Ovary (tissue), 7 donors: ENCODE measurements at regions not wholly inside any gene's neighbourhood (a gene's known extent, or its start where the extent isn't known, plus 50 kb on each side); places are given as distances from the start of the nearest gene placed in this dataset.
"Not testable (repeated sequence)": the region's sequence is repeated elsewhere in the genome, so short reads cannot be mapped to it uniquely, and the experiment has no call there.

Experiments used
- DNase-seq, 5 donors: peaks; one replicate each; pipeline ENCODE4 v3.0.0-alpha.2; 2019 to 2020
- H3K27ac ChIP-seq, 2 donors: fragments of 200-600 bp; one replicate each; pipeline versions ENCODE4 v1.5.1 to v1.8.0; 2019 to 2022
- H3K27me3 ChIP-seq: fragments of 200-600 bp; one replicate; pipeline ENCODE4 v1.8.0; 2022
- H3K36me3 ChIP-seq: fragments of 200-600 bp; sonication (generic); one replicate; pipeline ENCODE4 v1.5.1; 2019
- H3K4me1 ChIP-seq: one replicate; pipeline ENCODE4 v1.8.1; 2013; ENCODE audit warnings: mild to moderate bottlenecking, moderate library complexity; ENCODE audit not compliant: insufficient read depth
- H3K4me3 ChIP-seq: fragments of 200-600 bp; sonication (generic); one replicate; pipeline ENCODE4 v1.5.1; 2017
- H3K9me3 ChIP-seq, 2 donors: fragments of 200-600 bp in 1 of 2; sonication (generic) in 1 of 2; one replicate each; pipeline versions ENCODE4 v1.5.1 to v1.8.1; 2013 to 2019; ENCODE audit warnings: mild to moderate bottlenecking in 1 of 2, moderate library complexity in 1 of 2
- EP300 ChIP-seq: sonication (generic); formaldehyde crosslinking; IDR thresholded peaks from one replicate; pipeline ENCODE4 v1.6.1; 2017; ENCODE audit warnings: antibody characterized with exemption
- POLR2A ChIP-seq: fragments of 450-650 bp; IDR thresholded peaks from one replicate; pipeline ENCODE4 v1.6.1; 2017; ENCODE audit warnings: antibody characterized with exemption, mild to moderate bottlenecking, moderate library complexity
- WGBS, 3 donors: extraction: QIAGEN DNeasy Blood & Tissue Kit in 1 of 3; methylation state at CpG; one replicate each; pipeline versions ENCODE4 v1.1.5 to v1.1.7; 2013 to 2017; 5-methylcytosine and 5-hydroxymethylcytosine counted together
- intact Hi-C, 4 donors: fragments of 100-400 bp; cut with DNase I; formaldehyde crosslinking; loops; one replicate each; pipeline versions ENCODE4 v1.11.0 to v1.15.1; 2022 to 2023
- TF ChIP-seq, protein P1 (sequence below), 3 donors: fragments of 450-650 bp in 2 of 3; fragments of 200-600 bp in 1 of 3; IDR thresholded peaks; one replicate each; pipeline versions ENCODE4 v1.5.1 to v1.8.0; 2016 to 2022; ENCODE audit warnings: antibody characterized with exemption in 3 of 3, mild to moderate bottlenecking in 1 of 3
- donor health status: DM: no; HTN: no; CAD: no; lungs with moderate emphysema.
- donor health status: DM: no; HTN: no; CAD: no.
- donor health status: Bipolar disorder and iron deficiency.
- donor health status: DM: no; HTN: no; CAD: no.
- donor health status: DM: yes; HTN: yes; CAD: no.

- Histone ChIP-seq H3K27ac (no peak overlapping the region), H3K36me3 (no peaks in the 10 kb centered on the region), H3K9me3 (no peaks in the 10 kb centered on the region), H3K27me3 (no peaks in the 10 kb centered on the region), H3K4me3 (no peak overlapping the region), H3K4me1 (no peaks in the 10 kb centered on the region)
- TF ChIP-seq EP300, result no peak
- TF ChIP-seq, protein P1, sequence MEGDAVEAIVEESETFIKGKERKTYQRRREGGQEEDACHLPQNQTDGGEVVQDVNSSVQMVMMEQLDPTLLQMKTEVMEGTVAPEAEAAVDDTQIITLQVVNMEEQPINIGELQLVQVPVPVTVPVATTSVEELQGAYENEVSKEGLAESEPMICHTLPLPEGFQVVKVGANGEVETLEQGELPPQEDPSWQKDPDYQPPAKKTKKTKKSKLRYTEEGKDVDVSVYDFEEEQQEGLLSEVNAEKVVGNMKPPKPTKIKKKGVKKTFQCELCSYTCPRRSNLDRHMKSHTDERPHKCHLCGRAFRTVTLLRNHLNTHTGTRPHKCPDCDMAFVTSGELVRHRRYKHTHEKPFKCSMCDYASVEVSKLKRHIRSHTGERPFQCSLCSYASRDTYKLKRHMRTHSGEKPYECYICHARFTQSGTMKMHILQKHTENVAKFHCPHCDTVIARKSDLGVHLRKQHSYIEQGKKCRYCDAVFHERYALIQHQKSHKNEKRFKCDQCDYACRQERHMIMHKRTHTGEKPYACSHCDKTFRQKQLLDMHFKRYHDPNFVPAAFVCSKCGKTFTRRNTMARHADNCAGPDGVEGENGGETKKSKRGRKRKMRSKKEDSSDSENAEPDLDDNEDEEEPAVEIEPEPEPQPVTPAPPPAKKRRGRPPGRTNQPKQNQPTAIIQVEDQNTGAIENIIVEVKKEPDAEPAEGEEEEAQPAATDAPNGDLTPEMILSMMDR (IDR thresholded peaks at IDR 0.05), result no peak
- TF ChIP-seq POLR2A, result no peak
- WGBS, 3 donors, result 89 to 92% (median 90%) methylated on average over 3 of the region's 3 CpGs
- intact Hi-C loops, result no loop called here
- no peak for DNase-seq
Measured at GRCh38 chr16:63877401-63877800, 1244.5 kb downstream of the CDH11 start.

GRCh38 chr16:63876103-63876502 lies 1245.8 kb downstream of the CDH11 start:
- H3K27me3 ChIP-seq, result no peaks in the 10 kb centered on the region
- TF ChIP-seq, protein P1 (IDR thresholded peaks at IDR 0.05), result no peak
- TF ChIP-seq EP300, result no peak
- TF ChIP-seq POLR2A, result no peak
- H3K4me1 ChIP-seq, result no peaks in the 10 kb centered on the region
- no peaks in the 10 kb centered on the region for H3K36me3 ChIP-seq
- H3K9me3 ChIP-seq, result no peaks in the 10 kb centered on the region
- no peak for DNase-seq
- H3K27ac ChIP-seq, result no peak overlapping the region
- H3K4me3 ChIP-seq, result no peak overlapping the region
- intact Hi-C loops, result no loop called here

DNA sequence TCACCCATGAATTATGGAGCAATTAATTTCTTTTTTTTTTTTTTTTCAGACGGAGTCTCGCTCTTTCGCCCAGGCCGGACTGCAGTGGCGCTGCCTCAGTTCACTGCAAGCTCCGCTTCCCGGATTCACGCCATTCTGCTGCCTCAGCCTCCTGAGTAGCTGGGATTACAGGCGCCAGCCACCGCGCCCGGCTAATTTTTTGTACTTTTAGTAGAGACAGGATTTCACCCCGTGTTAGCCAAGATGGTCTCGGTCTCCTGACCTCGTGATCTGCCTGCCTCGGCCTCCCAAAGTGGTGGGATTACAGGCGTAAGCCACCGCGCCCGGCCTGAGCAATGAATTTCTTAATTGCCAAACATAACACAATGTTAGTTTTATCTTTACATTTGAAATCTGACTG lies 1261.2 kb downstream of the CDH11 start:
- H3K27me3 ChIP-seq, H3K4me1 ChIP-seq, H3K36me3 ChIP-seq, DNase-seq, H3K9me3 ChIP-seq, H3K4me3 ChIP-seq, intact Hi-C loops, H3K27ac ChIP-seq: not testable (repeated sequence)
- WGBS, 3 donors, result 92 to 93% (median 93%) methylated on average over 20 of the region's 20 CpGs

- DNase-seq, result no peak
- H3K9me3 ChIP-seq, result no peaks in the 10 kb centered on the region
- TF ChIP-seq POLR2A, result no peak
- TF ChIP-seq EP300, result no peak
- TF ChIP-seq, protein P1 (IDR thresholded peaks at IDR 0.05), result no peak
- no peaks in the 10 kb centered on the region for H3K36me3 ChIP-seq
- no peaks in the 10 kb centered on the region for H3K4me1 ChIP-seq
- intact Hi-C loops, result no loop called here
- no peaks in the 10 kb centered on the region for H3K27me3 ChIP-seq
- H3K4me3 ChIP-seq, result no peak overlapping the region
- no peak overlapping the region for H3K27ac ChIP-seq
- WGBS, 3 donors, result 60 to 76% (median 75%) methylated on average over 1 of the region's 1 CpG
Measured at GRCh38 chr16:63856537-63856936, 1265.3 kb downstream of the CDH11 start.

DNA sequence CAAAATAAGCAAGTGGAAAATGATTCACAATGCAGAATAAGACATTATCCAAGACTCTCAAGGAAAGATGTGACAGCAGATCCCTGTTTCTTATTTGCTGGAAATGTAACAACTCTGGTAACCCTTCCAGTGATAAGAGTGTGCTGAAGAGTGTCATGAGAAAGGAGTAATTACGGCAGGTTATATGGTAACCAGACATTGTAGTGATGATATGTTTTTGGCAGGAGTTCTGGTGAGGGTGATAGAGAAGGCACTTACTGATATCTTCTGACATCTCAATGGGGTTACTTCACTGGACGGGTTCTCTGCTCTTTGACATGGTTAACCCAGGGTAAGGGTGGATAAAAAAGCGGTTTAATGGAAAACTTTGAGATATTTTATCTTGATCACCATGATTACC lies 1270.9 kb downstream of the CDH11 start:
- no peaks in the 10 kb centered on the region for H3K36me3 ChIP-seq
- TF ChIP-seq, protein P1 (IDR thresholded peaks at IDR 0.05), result no peak
- no peak for TF ChIP-seq POLR2A
- TF ChIP-seq EP300, result no peak
- no peak overlapping the region for H3K27ac ChIP-seq
- 82 to 89% (median 86%) methylated on average over 3 of the region's 3 CpGs for WGBS, 3 donors
- intact Hi-C loops, result no loop called here
- no peak overlapping the region for H3K4me3 ChIP-seq
- no peaks in the 10 kb centered on the region for H3K4me1 ChIP-seq
- H3K9me3 ChIP-seq, result no peaks in the 10 kb centered on the region
- no peak for DNase-seq
- no peaks in the 10 kb centered on the region for H3K27me3 ChIP-seq
